GM23338 (cell line): ENCODE measurements at regions not wholly inside any gene's neighbourhood (a gene's known extent, or its start where the extent isn't known, plus 50 kb on each side); places are given as distances from the start of the nearest gene placed in this dataset.
A peak's percentile ranks its signal among the peaks of the same experiment; 100 is the strongest.

Experiments
- ATAC-seq: fragments of 200-7000 bp; cut with Tn5 transposase; 3 replicates; pipeline ENCODE4 v1.9.1; 2020
- DNase-seq: peaks from one replicate; pipeline ENCODE4 v3.0.0-alpha.2; 2015; ENCODE audit warnings: low spot score
- H2AFZ ChIP-seq: fragments of 200-600 bp; sonication (generic); 2 replicates; pipeline ENCODE4 v1.8.0; 2016; ENCODE audit warnings: antibody characterized with exemption, mild to moderate bottlenecking, moderate library complexity
- H3F3A ChIP-seq: fragments of 200-600 bp; sonication (generic); replicated peaks from 2 replicates; pipeline ENCODE4 v1.8.0; 2017; ENCODE audit warnings: antibody characterized with exemption, mixed run types, low read depth
- H3K27ac ChIP-seq: fragments of 200-600 bp; sonication (generic); 2 replicates; pipeline ENCODE4 v1.6.1; 2016; ENCODE audit warnings: low read depth
- H3K27me3 ChIP-seq: fragments of 200-600 bp; sonication (generic); 2 replicates; pipeline ENCODE4 v1.8.0; 2016; ENCODE audit warnings: mild to moderate bottlenecking, mixed run types, moderate library complexity; ENCODE audit not compliant: insufficient read depth
- H3K36me3 ChIP-seq: fragments of 200-600 bp; sonication (generic); 2 replicates; pipeline ENCODE4 v1.8.0; 2016; ENCODE audit warnings: mild to moderate bottlenecking; ENCODE audit not compliant: insufficient read depth
- H3K4me1 ChIP-seq: fragments of 200-600 bp; sonication (generic); 2 replicates; pipeline ENCODE4 v1.8.0; 2016; ENCODE audit warnings: mild to moderate bottlenecking, moderate library complexity; ENCODE audit not compliant: insufficient read depth
- H3K4me2 ChIP-seq: fragments of 200-600 bp; sonication (generic); 2 replicates; pipeline ENCODE4 v1.7.1; 2017; ENCODE audit warnings: mixed run types
- H3K4me3 ChIP-seq: fragments of 200-600 bp; sonication (generic); 2 replicates; pipeline ENCODE4 v1.6.1; 2016; ENCODE audit warnings: mixed run types
- H3K79me2 ChIP-seq: fragments of 200-600 bp; sonication (generic); replicated peaks from 2 replicates; pipeline ENCODE4 v1.8.0; 2017; ENCODE audit warnings: mild to moderate bottlenecking; ENCODE audit not compliant: insufficient read depth
- H3K9me2 ChIP-seq: fragments of 200-600 bp; sonication (generic); 2 replicates; pipeline ENCODE4 v1.8.0; 2017; ENCODE audit not compliant: insufficient read depth
- H4K20me1 ChIP-seq: fragments of 200-600 bp; sonication (generic); replicated peaks from 2 replicates; pipeline ENCODE4 v1.8.0; 2017; ENCODE audit warnings: mild to moderate bottlenecking; ENCODE audit not compliant: insufficient read depth
- H3K27ac Mint-ChIP-seq: 2 replicates; pipeline ENCODE4 v1.8.0; 2020; ENCODE audit warnings: inconsistent platforms, mild to moderate bottlenecking, moderate library complexity, mixed read lengths
- H3K27me3 Mint-ChIP-seq: 3 replicates; pipeline ENCODE4 v1.8.0; 2022; ENCODE audit warnings: low read depth, mild to moderate bottlenecking, moderate library complexity, mixed read lengths, inconsistent platforms; ENCODE audit not compliant: insufficient read depth, poor library complexity
- H3K36me3 Mint-ChIP-seq: 3 replicates; pipeline ENCODE4 v1.8.0; 2021; ENCODE audit warnings: low read depth, mild to moderate bottlenecking, inconsistent platforms, moderate library complexity, mixed read lengths
- H3K4me1 Mint-ChIP-seq: 3 replicates; pipeline ENCODE4 v1.8.0; 2020; ENCODE audit warnings: mild to moderate bottlenecking, inconsistent platforms, mixed read lengths
- H3K4me3 Mint-ChIP-seq: 3 replicates; pipeline ENCODE4 v1.8.0; 2021; ENCODE audit warnings: moderate library complexity, mild to moderate bottlenecking, inconsistent platforms, mixed read lengths
- H3K9me3 Mint-ChIP-seq: 3 replicates; pipeline ENCODE4 v1.8.0; 2020; ENCODE audit warnings: moderate library complexity, mild to moderate bottlenecking, inconsistent platforms, mixed read lengths
- CREB1 ChIP-seq: fragments of 250-450 bp; sonication (Bioruptor Pico); IDR thresholded peaks from 2 replicates; pipeline ENCODE4 v1.5.0; 2020; ENCODE audit warnings: low read depth, mild to moderate bottlenecking, moderate library complexity
- NANOG ChIP-seq: IDR thresholded peaks from 2 replicates; pipeline ENCODE4 v1.6.1; 2016; ENCODE audit warnings: antibody characterized with exemption, borderline replicate concordance
- REST ChIP-seq: IDR thresholded peaks from one replicate; pipeline ENCODE4 v1.6.1; 2018; ENCODE audit warnings: antibody characterized with exemption; ENCODE audit not compliant: unreplicated experiment
- STAT1 ChIP-seq: IDR thresholded peaks from one replicate; pipeline ENCODE4 v1.6.1; 2016; ENCODE audit warnings: antibody characterized with exemption; ENCODE audit not compliant: unreplicated experiment
- ZNF114 ChIP-seq: fragments of 250-450 bp; sonication (Bioruptor Pico); IDR thresholded peaks from 2 replicates; pipeline ENCODE4 v1.5.0; 2020; ENCODE audit warnings: mild to moderate bottlenecking, moderate library complexity
- ZNF331 ChIP-seq: fragments of 250-450 bp; sonication (Bioruptor Pico); IDR thresholded peaks from 2 replicates; pipeline ENCODE4 v1.5.0; 2020; ENCODE audit warnings: low read depth, mild to moderate bottlenecking, moderate library complexity
- TF ChIP-seq, protein P1 (sequence below): fragments of 250-450 bp; sonication (Bioruptor Pico); IDR thresholded peaks from 2 replicates; pipeline ENCODE4 v1.5.0; 2020; ENCODE audit warnings: mild to moderate bottlenecking, moderate library complexity
- TF ChIP-seq, protein P2 (sequence below): IDR thresholded peaks from 2 replicates; pipeline ENCODE4 v1.6.1; 2016; ENCODE audit warnings: antibody characterized with exemption

DNA sequence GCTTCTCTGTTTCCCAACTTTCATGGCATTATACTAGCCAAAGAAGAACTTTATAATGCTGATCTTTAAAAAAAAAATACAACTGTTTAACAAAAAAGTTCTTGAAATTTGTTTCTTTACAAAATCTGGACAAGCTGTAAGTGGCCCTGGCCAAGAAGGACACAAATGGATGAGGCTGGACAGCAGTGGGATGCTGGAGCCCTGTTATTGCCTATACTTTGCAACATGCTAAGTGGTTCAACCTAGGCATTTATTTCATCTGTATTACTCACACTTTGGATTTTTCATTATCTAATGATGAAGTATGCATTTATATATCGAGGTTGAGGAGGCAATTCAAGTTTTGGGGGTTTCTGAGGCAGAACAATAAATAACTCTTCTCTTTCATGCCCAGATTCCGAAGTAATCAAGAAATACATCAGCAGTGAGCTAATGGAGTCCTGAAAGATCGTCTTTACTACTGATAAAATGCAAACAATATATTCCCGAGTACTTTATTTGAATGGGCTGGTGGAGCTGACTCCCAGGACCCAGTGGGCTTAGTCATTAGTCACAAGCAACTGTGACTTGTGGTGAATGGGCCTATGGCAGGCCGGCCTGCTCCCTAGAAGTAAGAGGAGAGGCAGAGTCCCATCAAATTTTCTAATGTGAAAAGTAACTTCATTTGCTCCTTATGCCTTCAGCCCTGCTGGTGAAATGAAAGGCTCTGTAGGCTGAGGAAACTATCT is 177.3 kb upstream of the DPH6 start (continued):
- TF ChIP-seq, protein P1, sequence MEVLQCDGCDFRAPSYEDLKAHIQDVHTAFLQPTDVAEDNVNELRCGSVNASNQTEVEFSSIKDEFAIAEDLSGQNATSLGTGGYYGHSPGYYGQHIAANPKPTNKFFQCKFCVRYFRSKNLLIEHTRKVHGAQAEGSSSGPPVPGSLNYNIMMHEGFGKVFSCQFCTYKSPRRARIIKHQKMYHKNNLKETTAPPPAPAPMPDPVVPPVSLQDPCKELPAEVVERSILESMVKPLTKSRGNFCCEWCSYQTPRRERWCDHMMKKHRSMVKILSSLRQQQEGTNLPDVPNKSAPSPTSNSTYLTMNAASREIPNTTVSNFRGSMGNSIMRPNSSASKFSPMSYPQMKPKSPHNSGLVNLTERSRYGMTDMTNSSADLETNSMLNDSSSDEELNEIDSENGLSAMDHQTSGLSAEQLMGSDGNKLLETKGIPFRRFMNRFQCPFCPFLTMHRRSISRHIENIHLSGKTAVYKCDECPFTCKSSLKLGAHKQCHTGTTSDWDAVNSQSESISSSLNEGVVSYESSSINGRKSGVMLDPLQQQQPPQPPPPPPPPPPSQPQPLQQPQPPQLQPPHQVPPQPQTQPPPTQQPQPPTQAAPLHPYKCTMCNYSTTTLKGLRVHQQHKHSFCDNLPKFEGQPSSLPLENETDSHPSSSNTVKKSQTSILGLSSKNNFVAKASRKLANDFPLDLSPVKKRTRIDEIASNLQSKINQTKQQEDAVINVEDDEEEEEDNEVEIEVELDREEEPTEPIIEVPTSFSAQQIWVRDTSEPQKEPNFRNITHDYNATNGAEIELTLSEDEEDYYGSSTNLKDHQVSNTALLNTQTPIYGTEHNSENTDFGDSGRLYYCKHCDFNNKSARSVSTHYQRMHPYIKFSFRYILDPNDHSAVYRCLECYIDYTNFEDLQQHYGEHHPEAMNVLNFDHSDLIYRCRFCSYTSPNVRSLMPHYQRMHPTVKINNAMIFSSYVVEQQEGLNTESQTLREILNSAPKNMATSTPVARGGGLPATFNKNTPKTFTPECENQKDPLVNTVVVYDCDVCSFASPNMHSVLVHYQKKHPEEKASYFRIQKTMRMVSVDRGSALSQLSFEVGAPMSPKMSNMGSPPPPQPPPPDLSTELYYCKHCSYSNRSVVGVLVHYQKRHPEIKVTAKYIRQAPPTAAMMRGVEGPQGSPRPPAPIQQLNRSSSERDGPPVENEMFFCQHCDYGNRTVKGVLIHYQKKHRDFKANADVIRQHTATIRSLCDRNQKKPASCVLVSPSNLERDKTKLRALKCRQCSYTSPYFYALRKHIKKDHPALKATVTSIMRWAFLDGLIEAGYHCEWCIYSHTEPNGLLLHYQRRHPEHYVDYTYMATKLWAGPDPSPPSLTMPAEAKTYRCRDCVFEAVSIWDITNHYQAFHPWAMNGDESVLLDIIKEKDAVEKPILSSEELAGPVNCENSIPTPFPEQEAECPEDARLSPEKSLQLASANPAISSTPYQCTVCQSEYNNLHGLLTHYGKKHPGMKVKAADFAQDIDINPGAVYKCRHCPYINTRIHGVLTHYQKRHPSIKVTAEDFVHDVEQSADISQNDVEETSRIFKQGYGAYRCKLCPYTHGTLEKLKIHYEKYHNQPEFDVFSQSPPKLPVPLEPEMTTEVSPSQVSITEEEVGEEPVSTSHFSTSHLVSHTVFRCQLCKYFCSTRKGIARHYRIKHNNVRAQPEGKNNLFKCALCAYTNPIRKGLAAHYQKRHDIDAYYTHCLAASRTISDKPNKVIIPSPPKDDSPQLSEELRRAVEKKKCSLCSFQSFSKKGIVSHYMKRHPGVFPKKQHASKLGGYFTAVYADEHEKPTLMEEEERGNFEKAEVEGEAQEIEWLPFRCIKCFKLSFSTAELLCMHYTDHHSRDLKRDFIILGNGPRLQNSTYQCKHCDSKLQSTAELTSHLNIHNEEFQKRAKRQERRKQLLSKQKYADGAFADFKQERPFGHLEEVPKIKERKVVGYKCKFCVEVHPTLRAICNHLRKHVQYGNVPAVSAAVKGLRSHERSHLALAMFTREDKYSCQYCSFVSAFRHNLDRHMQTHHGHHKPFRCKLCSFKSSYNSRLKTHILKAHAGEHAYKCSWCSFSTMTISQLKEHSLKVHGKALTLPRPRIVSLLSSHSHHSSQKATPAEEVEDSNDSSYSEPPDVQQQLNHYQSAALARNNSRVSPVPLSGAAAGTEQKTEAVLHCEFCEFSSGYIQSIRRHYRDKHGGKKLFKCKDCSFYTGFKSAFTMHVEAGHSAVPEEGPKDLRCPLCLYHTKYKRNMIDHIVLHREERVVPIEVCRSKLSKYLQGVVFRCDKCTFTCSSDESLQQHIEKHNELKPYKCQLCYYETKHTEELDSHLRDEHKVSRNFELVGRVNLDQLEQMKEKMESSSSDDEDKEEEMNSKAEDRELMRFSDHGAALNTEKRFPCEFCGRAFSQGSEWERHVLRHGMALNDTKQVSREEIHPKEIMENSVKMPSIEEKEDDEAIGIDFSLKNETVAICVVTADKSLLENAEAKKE: no peak
- TF ChIP-seq NANOG: no peak
- no peak for TF ChIP-seq STAT1

DNA sequence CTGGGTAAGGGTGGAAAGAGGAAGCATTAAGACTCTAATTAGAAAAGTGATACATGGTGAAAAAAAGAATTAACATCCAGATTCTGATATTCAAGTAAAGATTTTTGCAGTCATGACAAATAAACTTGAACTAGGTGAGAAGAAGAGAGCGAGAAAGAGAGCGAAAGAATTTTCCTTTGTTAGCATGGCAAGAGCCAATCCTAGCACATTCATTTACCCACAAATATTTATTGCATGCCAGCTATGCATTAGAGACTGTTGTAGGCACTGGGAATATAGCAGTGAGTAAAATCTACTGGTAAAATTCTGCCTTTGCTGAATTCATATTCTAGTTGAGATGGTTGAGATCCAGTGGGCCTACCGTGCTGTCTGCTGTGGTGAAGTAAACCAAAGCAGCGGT is 177.9 kb upstream of the DPH6 start:
- TF ChIP-seq ZNF331 (CRISPR knock-in tag): no peak
- TF ChIP-seq NANOG: no peak
- TF ChIP-seq ZNF114 (CRISPR knock-in tag): no peak
- TF ChIP-seq, protein P2, sequence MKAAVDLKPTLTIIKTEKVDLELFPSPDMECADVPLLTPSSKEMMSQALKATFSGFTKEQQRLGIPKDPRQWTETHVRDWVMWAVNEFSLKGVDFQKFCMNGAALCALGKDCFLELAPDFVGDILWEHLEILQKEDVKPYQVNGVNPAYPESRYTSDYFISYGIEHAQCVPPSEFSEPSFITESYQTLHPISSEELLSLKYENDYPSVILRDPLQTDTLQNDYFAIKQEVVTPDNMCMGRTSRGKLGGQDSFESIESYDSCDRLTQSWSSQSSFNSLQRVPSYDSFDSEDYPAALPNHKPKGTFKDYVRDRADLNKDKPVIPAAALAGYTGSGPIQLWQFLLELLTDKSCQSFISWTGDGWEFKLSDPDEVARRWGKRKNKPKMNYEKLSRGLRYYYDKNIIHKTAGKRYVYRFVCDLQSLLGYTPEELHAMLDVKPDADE: no peak
- no peak for TF ChIP-seq CREB1 (CRISPR knock-in tag)
- TF ChIP-seq REST: no peak
- no peak for DNase-seq
- H3K4me1 ChIP-seq: no peaks in the 10 kb centered on the region
- Mint-ChIP-seq H3K4me3 (no peak overlapping the region), H3K27me3 (no peaks in the 10 kb centered on the region), H3K9me3 (no peaks in the 10 kb centered on the region), H3K4me1 (peaks cover 12% of the 10 kb centered on the region), H3K36me3 (no peaks in the 10 kb centered on the region), H3K27ac (no peak overlapping the region; the same call in 1 of the 2 replicates)
- H4K20me1 ChIP-seq: no peaks in the 10 kb centered on the region
- H3K27me3 ChIP-seq: no peaks in the 10 kb centered on the region
- H3K79me2 ChIP-seq: no peaks in the 10 kb centered on the region
- H3K36me3 ChIP-seq: no peaks in the 10 kb centered on the region
- H3F3A ChIP-seq: no peaks in the 10 kb centered on the region
- ATAC-seq: no peak
- no peaks in the 10 kb centered on the region; the same call in 1 of the 2 replicates for H3K9me2 ChIP-seq
- H2AFZ ChIP-seq: peak overlapping the region; percentile 53; the same call in 1 of the 2 replicates
- no peak overlapping the region for H3K4me2 ChIP-seq
- no peak overlapping the region for H3K27ac ChIP-seq
- H3K4me3 ChIP-seq: no peak overlapping the region
